IMR-90 (cell line): ENCODE measurements at regions not wholly inside any gene's neighbourhood (a gene's known extent, or its start where the extent isn't known, plus 50 kb on each side); places are given as distances from the start of the nearest gene placed in this dataset.

Experiments used
- CEBPB ChIP-seq: IDR thresholded peaks from 2 replicates; pipeline ENCODE4 v1.6.1; 2012; ENCODE audit warnings: low read depth, low read length, improper control_type of control experiment
- CTCF ChIP-seq: conservative IDR thresholded peaks from 2 replicates; pipeline ENCODE4 v1.5.1; 2012; ENCODE audit warnings: mild to moderate bottlenecking, low read depth, low read length, improper control_type of control experiment
- MAZ ChIP-seq: IDR thresholded peaks from 2 replicates; pipeline ENCODE4 v1.6.1; 2012; ENCODE audit warnings: low read depth, mild to moderate bottlenecking, low read length, improper control_type of control experiment, moderate library complexity, borderline replicate concordance
- MXI1 ChIP-seq: IDR thresholded peaks from 2 replicates; pipeline ENCODE4 v1.6.1; 2012; ENCODE audit warnings: low read depth, mild to moderate bottlenecking, low read length, moderate library complexity, borderline replicate concordance
- NFE2L2 ChIP-seq: fragments of 150-350 bp; IDR thresholded peaks from 2 replicates; pipeline ENCODE4 v1.6.1; 2016; ENCODE audit warnings: low read depth, mild to moderate bottlenecking, low read length
- POLR2A ChIP-seq: IDR thresholded peaks from 2 replicates; pipeline ENCODE4 v1.6.1; 2012; ENCODE audit warnings: mild to moderate bottlenecking, low read depth, low read length
- RAD21 ChIP-seq: IDR thresholded peaks from 2 replicates; pipeline ENCODE4 v1.6.1; 2012; ENCODE audit warnings: low read length, improper control_type of control experiment
- RCOR1 ChIP-seq: IDR thresholded peaks from 2 replicates; pipeline ENCODE4 v1.6.1; 2012; ENCODE audit warnings: mild to moderate bottlenecking, low read length, improper control_type of control experiment; ENCODE audit not compliant: insufficient replicate concordance
- RFX5 ChIP-seq: IDR thresholded peaks from 2 replicates; pipeline ENCODE4 v1.8.0; 2012; ENCODE audit warnings: low read depth, mild to moderate bottlenecking, low read length, moderate library complexity
- SMC3 ChIP-seq: fragments of 150-350 bp; IDR thresholded peaks from 2 replicates; pipeline ENCODE4 v1.6.1; 2016; ENCODE audit warnings: low read depth, mild to moderate bottlenecking, antibody characterized with exemption, low read length, moderate library complexity
- USF2 ChIP-seq: fragments of 150-350 bp; IDR thresholded peaks from 2 replicates; pipeline ENCODE4 v1.6.1; 2017; ENCODE audit warnings: mild to moderate bottlenecking, antibody characterized with exemption, low read length, low read depth

DNA sequence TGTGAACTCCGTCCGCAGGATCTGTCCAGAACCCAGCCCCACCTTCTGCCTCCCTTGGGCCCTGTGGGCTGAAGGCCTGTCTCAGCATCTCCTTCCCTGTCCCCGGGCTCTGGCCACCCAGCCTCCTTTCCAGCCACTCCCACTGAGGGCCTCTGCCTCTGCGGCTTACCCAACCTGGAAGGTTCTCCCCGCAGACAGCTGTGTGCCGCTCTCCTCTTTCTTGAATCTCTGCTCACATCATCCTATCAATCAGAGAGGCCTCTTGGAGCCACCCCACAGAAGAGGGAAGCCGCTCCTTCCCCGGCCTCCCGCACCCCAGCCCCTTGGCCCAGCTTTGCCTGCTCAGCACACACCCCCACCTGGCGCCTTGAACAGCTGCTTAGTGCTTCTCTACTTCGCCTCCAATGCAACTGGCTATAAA is 81.5 kb upstream of the UNC5A start:
- TF ChIP-seq CTCF (no peak), SMC3 (no peak), RCOR1 (no peak), RFX5 (no peak), NFE2L2 (no peak), CEBPB (no peak), USF2 (no peak), RAD21 (no peak), MXI1 (no peak), POLR2A (no peak), MAZ (no peak)
